Breast epithelium (tissue), 3 donors: ENCODE measurements at regions not wholly inside any gene's neighbourhood (a gene's known extent, or its start where the extent isn't known, plus 50 kb on each side); places are given as distances from the start of the nearest gene placed in this dataset.

Experiments
- CTCF ChIP-seq, 3 donors: fragments of 450-650 bp; IDR thresholded peaks; one replicate each; pipeline ENCODE4 v1.5.1; 2016 to 2017; ENCODE audit warnings: antibody characterized with exemption in 3 of 3, mild to moderate bottlenecking in 3 of 3, moderate library complexity in 3 of 3
- POLR2AphosphoS5 ChIP-seq, 3 donors: sonication (generic); formaldehyde crosslinking; IDR thresholded peaks; one replicate each; pipeline ENCODE4 v1.6.1; 2017; ENCODE audit warnings: antibody characterized with exemption in 3 of 3

GRCh38 chr5:179461576-179461975 lies 88.8 kb upstream of the RUFY1 start:
- no peak for TF ChIP-seq CTCF (IDR thresholded peaks at IDR 0.05)
- no peak for TF ChIP-seq POLR2AphosphoS5 (IDR thresholded peaks at IDR 0.05)
